Cardiac muscle cell (in vitro differentiated cells and primary cell): ENCODE measurements at regions not wholly inside any gene's neighbourhood (a gene's known extent, or its start where the extent isn't known, plus 50 kb on each side); places are given as distances from the start of the nearest gene placed in this dataset.
A peak's percentile ranks its signal among the peaks of the same experiment; 100 is the strongest.

Experiments
- DNase-seq, 2 donors: peaks; one replicate each; pipeline versions ENCODE4 v3.0.0 to v3.0.0-alpha.2; 2010 to 2017; ENCODE audit warnings: low read depth in 1 of 2, low spot score in 1 of 2
- H3K27ac ChIP-seq: fragments of 200-600 bp; sonication (generic); 2 replicates; pipeline ENCODE4 v1.5.1; 2016
- H3K27me3 ChIP-seq: fragments of 200-600 bp; sonication (generic); 2 replicates; pipeline ENCODE4 v1.6.0; 2016; ENCODE audit warnings: control low read depth
- H3K36me3 ChIP-seq: fragments of 200-600 bp; sonication (generic); 2 replicates; pipeline ENCODE4 v1.5.1; 2016; ENCODE audit warnings: control low read depth
- H3K4me1 ChIP-seq: fragments of 200-600 bp; sonication (generic); 2 replicates; pipeline ENCODE4 v1.8.1; 2017; ENCODE audit warnings: low read depth, mild to moderate bottlenecking, mixed run types
- H3K4me3 ChIP-seq: fragments of 200-600 bp; sonication (generic); 2 replicates; pipeline ENCODE4 v1.5.1; 2016; ENCODE audit warnings: mild to moderate bottlenecking
- H3K9me3 ChIP-seq: fragments of 200-600 bp; sonication (generic); 2 replicates; pipeline ENCODE4 v1.5.1; 2017; ENCODE audit warnings: low read depth, mild to moderate bottlenecking, control low read depth
- CTCF ChIP-seq: IDR thresholded peaks from 2 replicates; pipeline ENCODE4 v1.5.1; 2012; ENCODE audit warnings: low read depth, mild to moderate bottlenecking, low read length

- H3K36me3 ChIP-seq, result no peaks in the 10 kb centered on the region
- no peaks in the 10 kb centered on the region for H3K27me3 ChIP-seq
- no peak overlapping the region for H3K27ac ChIP-seq
- H3K4me3 ChIP-seq, result no peak overlapping the region
- TF ChIP-seq CTCF, result peak; percentile 90
- H3K9me3 ChIP-seq, result no peaks in the 10 kb centered on the region
- H3K4me1 ChIP-seq, result no peaks in the 10 kb centered on the region
- DNase-seq, result peak; percentile 69 to 84
These were observed 105.9 kb upstream of the C21orf91 start for GRCh38 chr21:17925000-17925610.

- no peak overlapping the region for H3K27ac ChIP-seq
- no peaks in the 10 kb centered on the region for H3K27me3 ChIP-seq
- no peak for TF ChIP-seq CTCF
- no peaks in the 10 kb centered on the region for H3K36me3 ChIP-seq
- no peak overlapping the region for H3K4me3 ChIP-seq
- peak in 1 of 2 donors; percentile 87 for DNase-seq
- H3K9me3 ChIP-seq, result no peaks in the 10 kb centered on the region
- H3K4me1 ChIP-seq, result no peaks in the 10 kb centered on the region
These were observed 102.7 kb upstream of the C21orf91 start for GRCh38 chr21:17921579-17922530.

DNA sequence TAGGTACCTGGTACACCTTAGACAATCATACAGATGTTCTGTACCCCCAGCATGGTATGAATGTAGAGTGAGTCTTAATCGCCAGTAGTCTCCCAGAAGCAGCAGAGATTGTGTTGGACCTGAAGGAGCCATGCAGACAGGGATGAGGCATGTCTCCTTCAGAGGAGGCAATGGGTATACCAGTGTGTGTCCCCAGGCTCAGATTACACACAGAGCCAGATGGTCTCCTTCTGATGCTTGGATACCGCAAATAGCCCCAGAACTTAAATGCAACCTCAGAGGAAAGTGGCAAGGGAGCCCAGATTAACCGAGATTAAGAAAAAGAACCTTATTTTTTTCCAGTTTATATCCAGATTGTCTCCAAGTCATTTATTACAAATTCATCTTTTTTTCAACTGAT lies 96.8 kb upstream of the C21orf91 start:
- H3K27me3 ChIP-seq, result no peaks in the 10 kb centered on the region
- no peak for TF ChIP-seq CTCF
- H3K27ac ChIP-seq, result no peak overlapping the region
- H3K9me3 ChIP-seq, result no peaks in the 10 kb centered on the region
- H3K4me3 ChIP-seq, result no peak overlapping the region
- no peak for DNase-seq
- no peaks in the 10 kb centered on the region for H3K4me1 ChIP-seq
- no peaks in the 10 kb centered on the region for H3K36me3 ChIP-seq

- H3K27me3 ChIP-seq, result no peaks in the 10 kb centered on the region
- no peaks in the 10 kb centered on the region for H3K4me1 ChIP-seq
- no peak for DNase-seq
- TF ChIP-seq CTCF, result no peak
- no peaks in the 10 kb centered on the region for H3K9me3 ChIP-seq
- H3K36me3 ChIP-seq, result no peaks in the 10 kb centered on the region
- no peak overlapping the region for H3K27ac ChIP-seq
- no peak overlapping the region for H3K4me3 ChIP-seq
These were observed 92.5 kb upstream of the C21orf91 start for GRCh38 chr21:17911628-17912027.

DNA sequence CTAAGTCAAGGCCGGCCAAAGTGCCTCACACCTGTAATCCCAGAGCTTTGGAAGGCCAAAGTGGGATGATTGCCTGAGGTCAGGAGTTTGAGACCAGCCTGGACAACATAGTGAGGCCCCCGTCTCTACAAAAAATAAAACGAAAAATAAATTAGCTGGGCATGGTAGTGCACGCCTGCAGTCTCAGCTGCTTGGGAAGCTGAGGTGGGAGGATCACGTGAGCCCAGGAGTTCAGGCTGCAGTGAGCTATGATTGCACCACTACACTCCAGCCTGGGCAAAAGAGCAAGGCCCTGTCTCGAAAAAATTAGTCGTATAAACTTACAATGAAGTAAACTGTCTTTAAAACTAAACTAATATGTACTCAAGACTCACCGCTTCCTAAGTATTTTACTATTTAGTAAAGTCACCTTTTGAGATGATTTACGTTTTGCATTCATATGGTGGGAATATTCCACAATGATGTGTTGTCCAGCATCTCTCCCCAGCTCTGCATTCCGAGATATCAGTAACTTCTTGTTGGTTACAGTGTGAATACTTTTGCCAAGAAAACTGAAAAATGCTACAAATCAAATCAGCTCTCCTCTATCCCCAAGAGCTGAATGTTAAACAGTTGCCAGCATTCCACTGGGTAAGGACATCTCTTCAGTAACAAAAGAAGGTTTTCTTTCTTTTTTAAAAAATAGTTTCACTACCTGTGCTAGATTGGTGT lies 84.9 kb upstream of the C21orf91 start:
- DNase-seq, result peak in 1 of 2 donors; percentile 17
- H3K36me3 ChIP-seq, result no peaks in the 10 kb centered on the region
- H3K4me1 ChIP-seq, result no peaks in the 10 kb centered on the region
- TF ChIP-seq CTCF, result no peak
- H3K9me3 ChIP-seq, result no peaks in the 10 kb centered on the region
- no peak overlapping the region for H3K4me3 ChIP-seq
- H3K27ac ChIP-seq, result no peak overlapping the region
- H3K27me3 ChIP-seq, result no peaks in the 10 kb centered on the region
